Keratinocyte (primary cell): ENCODE measurements at regions not wholly inside any gene's neighbourhood (a gene's known extent, or its start where the extent isn't known, plus 50 kb on each side); places are given as distances from the start of the nearest gene placed in this dataset.
A peak's percentile ranks its signal among the peaks of the same experiment; 100 is the strongest.

Experiments
- DNase-seq: peaks from one replicate; pipeline ENCODE4 v3.0.0-alpha.2; 2011; ENCODE audit warnings: low read depth, missing footprints, low spot score
- FAIRE-seq: peaks from 2 replicates; lab custom pipeline; 2011; peaks lifted over from hg19 to GRCh38; lab: Jason Lieb, UNC
- H2AFZ ChIP-seq: 2 replicates; pipeline ENCODE4 v1.6.0; 2012; ENCODE audit warnings: low read length, control low read depth, inconsistent platforms; ENCODE audit not compliant: control insufficient read depth
- H3K27ac ChIP-seq: 2 replicates; pipeline ENCODE4 v1.5.1; 2011; ENCODE audit warnings: low read length; ENCODE audit not compliant: control insufficient read depth, insufficient read depth
- H3K27me3 ChIP-seq: 3 replicates; pipeline ENCODE4 v1.6.0; 2011; ENCODE audit warnings: low read length; ENCODE audit not compliant: control insufficient read depth, insufficient read depth; ENCODE audit errors: extremely low read depth
- H3K36me3 ChIP-seq, 2 experiments: 2 replicates in 1 of 2; 3 replicates in 1 of 2; pipeline ENCODE4 v1.5.1; 2011; ENCODE audit warnings: low read length in 2 of 2, mild to moderate bottlenecking in 1 of 2; ENCODE audit not compliant: control insufficient read depth in 2 of 2, insufficient read depth in 2 of 2; ENCODE audit errors: extremely low read depth in 1 of 2
- H3K4me1 ChIP-seq: 3 replicates; pipeline ENCODE4 v1.5.1; 2011; ENCODE audit warnings: low read length; ENCODE audit not compliant: control insufficient read depth, insufficient read depth; ENCODE audit errors: extremely low read depth
- H3K4me2 ChIP-seq: 3 replicates; pipeline ENCODE4 v1.6.0; 2011; ENCODE audit warnings: low read depth, low read length; ENCODE audit not compliant: control insufficient read depth, insufficient read depth; ENCODE audit errors: extremely low read depth
- H3K4me3 ChIP-seq, 3 experiments: fragments of 200-600 bp in 1 of 3; sonication (generic) in 1 of 3; 2 replicates in 2 of 3; 3 replicates in 1 of 3; pipeline ENCODE4 v1.5.1; 2011 to 2016; ENCODE audit warnings: low read length in 3 of 3, mild to moderate bottlenecking in 3 of 3, control low read depth in 2 of 3, inconsistent platforms in 1 of 3, low read depth in 1 of 3, mixed read lengths in 1 of 3, mixed run types in 1 of 3, moderate library complexity in 1 of 3; ENCODE audit not compliant: control insufficient read depth in 2 of 3, insufficient read depth in 2 of 3; ENCODE audit errors: extremely low read depth in 1 of 3
- H3K79me2 ChIP-seq: 2 replicates; pipeline ENCODE4 v1.6.0; 2012; ENCODE audit warnings: low read length; ENCODE audit not compliant: control insufficient read depth, insufficient read depth
- H3K9ac ChIP-seq: 3 replicates; pipeline ENCODE4 v1.6.0; 2011; ENCODE audit warnings: low read length; ENCODE audit not compliant: control insufficient read depth, insufficient read depth; ENCODE audit errors: extremely low read depth
- H3K9me1 ChIP-seq: 3 replicates; pipeline ENCODE4 v1.6.0; 2011; ENCODE audit warnings: low read length; ENCODE audit not compliant: control insufficient read depth, insufficient read depth; ENCODE audit errors: extremely low read depth
- H3K9me3 ChIP-seq: 2 replicates; pipeline ENCODE4 v1.5.1; 2012; ENCODE audit warnings: low read depth, low read length; ENCODE audit not compliant: control insufficient read depth
- H4K20me1 ChIP-seq: 3 replicates; pipeline ENCODE4 v1.6.0; 2011; ENCODE audit warnings: low read length; ENCODE audit not compliant: control insufficient read depth, insufficient read depth; ENCODE audit errors: extremely low read depth
- CTCF ChIP-seq, 3 experiments: IDR thresholded peaks in 1 of 3; conservative IDR thresholded peaks in 1 of 3; optimal IDR thresholded peaks in 1 of 3; 2 replicates in 2 of 3; 3 replicates in 1 of 3; pipeline versions ENCODE3 to v1.5.1; 2011; ENCODE audit warnings: low read length in 3 of 3, mild to moderate bottlenecking in 3 of 3, moderate library complexity in 2 of 3, control low read depth in 1 of 3, inconsistent platforms in 1 of 3; ENCODE audit not compliant: insufficient read depth in 2 of 3; ENCODE audit errors: extremely low read depth in 1 of 3
- EZH2 ChIP-seq: IDR thresholded peaks from one replicate; pipeline ENCODE4 v1.6.1; 2012; ENCODE audit warnings: inconsistent platforms, mild to moderate bottlenecking, low read length, moderate library complexity
- dilution Hi-C: fragments of 300-500 bp; cut with MboI; formaldehyde crosslinking; loops from one replicate; pipeline ENCODE4 v1.7.0; 2020; ENCODE audit warnings: low sequenced_read_pairs; ENCODE audit not compliant: extremely low pct_ligation_motif_present

GRCh38 chr12:27179400-27180214 lies 64.5 kb upstream of the STK38L start:
- H3K9ac ChIP-seq = peak overlapping the region; percentile 29
- H3K4me1 ChIP-seq = peaks cover 41% of the 10 kb centered on the region
- H3K9me1 ChIP-seq = no peaks in the 10 kb centered on the region
- H3K36me3 ChIP-seq = no peaks in the 10 kb centered on the region
- no peaks in the 10 kb centered on the region for H3K9me3 ChIP-seq
- no peak overlapping the region for H2AFZ ChIP-seq
- no peak overlapping the region for H3K4me3 ChIP-seq
- no peaks in the 10 kb centered on the region for H3K27me3 ChIP-seq
- peak overlapping the region; percentile 71 for H3K4me2 ChIP-seq
- H4K20me1 ChIP-seq = no peaks in the 10 kb centered on the region
- peak overlapping the region; percentile 62 for H3K27ac ChIP-seq
- DNase-seq (peak; percentile 68), FAIRE-seq (peak; percentile 99)
- H3K79me2 ChIP-seq = no peaks in the 10 kb centered on the region
- TF ChIP-seq CTCF (optimal IDR thresholded peaks at IDR 0.05 in 1 of 3, IDR thresholded peaks at IDR 0.05 in 1 of 3, conservative IDR thresholded peaks at IDR 0.05 in 1 of 3; ENCODE audit: extremely low read depth in 1 of 3, insufficient read depth in 2 of 3, low read length in 3 of 3) (no peak), EZH2 (no peak)
- dilution Hi-C loops = no loop called here

- no peaks in the 10 kb centered on the region for H3K27me3 ChIP-seq
- peaks cover 46% of the 10 kb centered on the region for H3K4me1 ChIP-seq
- H3K9ac ChIP-seq = no peak overlapping the region
- H3K9me3 ChIP-seq = no peaks in the 10 kb centered on the region
- no peak overlapping the region for H3K4me2 ChIP-seq
- H3K9me1 ChIP-seq = no peaks in the 10 kb centered on the region
- no peaks in the 10 kb centered on the region for H3K36me3 ChIP-seq
- no peak overlapping the region for H2AFZ ChIP-seq
- H3K79me2 ChIP-seq = no peaks in the 10 kb centered on the region
- no peak overlapping the region for H3K27ac ChIP-seq
- TF ChIP-seq CTCF (optimal IDR thresholded peaks at IDR 0.05 in 1 of 3, IDR thresholded peaks at IDR 0.05 in 1 of 3, conservative IDR thresholded peaks at IDR 0.05 in 1 of 3; ENCODE audit: extremely low read depth in 1 of 3, insufficient read depth in 2 of 3, low read length in 3 of 3) (no peak), EZH2 (no peak)
- FAIRE-seq = no peak
- no peak for DNase-seq
- no peaks in the 10 kb centered on the region for H4K20me1 ChIP-seq
- dilution Hi-C loops = no loop called here
- no peak overlapping the region for H3K4me3 ChIP-seq
Measured at GRCh38 chr12:27180906-27181505, 63.1 kb upstream of the STK38L start.
